SK-N-SH treated with all-trans-retinoic acid at 6 μM for 48 hours (cell line): ENCODE measurements at regions not wholly inside any gene's neighbourhood (a gene's known extent, or its start where the extent isn't known, plus 50 kb on each side); places are given as distances from the start of the nearest gene placed in this dataset.

Source experiments
- ATAC-seq: fragments of 200-7000 bp; cut with Tn5 transposase; 3 replicates; pipeline ENCODE4 v1.9.1; 2020; ENCODE audit warnings: mild to moderate bottlenecking, moderate library complexity
- ARNTL ChIP-seq: fragments of 450-650 bp; formaldehyde crosslinking; IDR thresholded peaks from 2 replicates; pipeline ENCODE4 v1.5.0; 2020; ENCODE audit warnings: low read depth, mild to moderate bottlenecking, moderate library complexity, borderline replicate concordance
- CREB5 ChIP-seq: fragments of 250-450 bp; sonication (Bioruptor Pico); IDR thresholded peaks from 2 replicates; pipeline ENCODE4 v1.5.1; 2020; ENCODE audit warnings: low read depth, mild to moderate bottlenecking, moderate library complexity
- CSDC2 ChIP-seq: fragments of 250-450 bp; sonication (Bioruptor Pico); IDR thresholded peaks from 2 replicates; pipeline ENCODE4 v1.5.0; 2020; ENCODE audit warnings: mild to moderate bottlenecking, moderate library complexity
- CSRNP3 ChIP-seq: fragments of 250-450 bp; sonication (Bioruptor Pico); IDR thresholded peaks from 2 replicates; pipeline ENCODE4 v1.5.1; 2021; ENCODE audit warnings: mild to moderate bottlenecking, moderate library complexity
- ESRRG ChIP-seq: fragments of 250-450 bp; sonication (Bioruptor Pico); IDR thresholded peaks from 2 replicates; pipeline ENCODE4 v1.6.1; 2021; ENCODE audit warnings: mild to moderate bottlenecking
- GLIS3 ChIP-seq: fragments of 250-450 bp; sonication (Bioruptor Pico); IDR thresholded peaks from 2 replicates; pipeline ENCODE4 v1.5.0; 2020; ENCODE audit warnings: mild to moderate bottlenecking, moderate library complexity
- ISL1 ChIP-seq: fragments of 250-450 bp; sonication (Bioruptor Pico); IDR thresholded peaks from 2 replicates; pipeline ENCODE4 v2.1.2; 2022; ENCODE audit warnings: mild to moderate bottlenecking, moderate library complexity
- OSR1 ChIP-seq: fragments of 250-450 bp; sonication (Bioruptor Pico); IDR thresholded peaks from 2 replicates; pipeline ENCODE4 v1.8.0; 2022; ENCODE audit warnings: moderate library complexity, mild to moderate bottlenecking, inconsistent platforms
- PATZ1 ChIP-seq: fragments of 250-450 bp; sonication (Bioruptor Pico); IDR thresholded peaks from 2 replicates; pipeline ENCODE4 v1.8.0; 2020; ENCODE audit warnings: mild to moderate bottlenecking, moderate library complexity, borderline replicate concordance
- POU6F1 ChIP-seq: fragments of 250-450 bp; sonication (Bioruptor Pico); IDR thresholded peaks from 2 replicates; pipeline ENCODE4 v1.8.0; 2021; ENCODE audit warnings: low read depth, mild to moderate bottlenecking, moderate library complexity, borderline replicate concordance
- RARB ChIP-seq: fragments of 250-450 bp; sonication (Bioruptor Pico); IDR thresholded peaks from 2 replicates; pipeline ENCODE4 v1.8.0; 2021; ENCODE audit warnings: mild to moderate bottlenecking, moderate library complexity
- SNAI2 ChIP-seq: fragments of 250-450 bp; sonication (Bioruptor Pico); IDR thresholded peaks from 2 replicates; pipeline ENCODE4 v1.5.0; 2020; ENCODE audit warnings: mild to moderate bottlenecking, moderate library complexity
- TOX ChIP-seq: fragments of 250-450 bp; sonication (Bioruptor Pico); IDR thresholded peaks from 2 replicates; pipeline ENCODE4 v1.8.0; 2021; ENCODE audit warnings: mild to moderate bottlenecking, moderate library complexity, borderline replicate concordance
- TSHZ2 ChIP-seq: fragments of 250-450 bp; sonication (Bioruptor Pico); IDR thresholded peaks from 2 replicates; pipeline ENCODE4 v1.5.0; 2020; ENCODE audit warnings: mild to moderate bottlenecking, moderate library complexity
- ZC3H10 ChIP-seq: fragments of 250-450 bp; sonication (Bioruptor Pico); IDR thresholded peaks from 2 replicates; pipeline ENCODE4 v1.5.1; 2021; ENCODE audit warnings: mild to moderate bottlenecking, moderate library complexity
- ZFP3 ChIP-seq: fragments of 250-450 bp; sonication (Bioruptor Pico); IDR thresholded peaks from 2 replicates; pipeline ENCODE4 v1.5.0; 2020; ENCODE audit warnings: mild to moderate bottlenecking, moderate library complexity
- ZFP30 ChIP-seq: fragments of 450-650 bp; formaldehyde crosslinking; IDR thresholded peaks from 2 replicates; pipeline ENCODE4 v1.5.0; 2022; ENCODE audit warnings: mild to moderate bottlenecking, moderate library complexity
- ZNF565 ChIP-seq: fragments of 450-650 bp; formaldehyde crosslinking; conservative IDR thresholded peaks from 2 replicates; pipeline ENCODE4 v1.5.0; 2020; ENCODE audit warnings: low read depth, mild to moderate bottlenecking, moderate library complexity
- ZNF70 ChIP-seq: fragments of 450-650 bp; formaldehyde crosslinking; IDR thresholded peaks from 2 replicates; pipeline ENCODE4 v1.5.0; 2020; ENCODE audit warnings: mild to moderate bottlenecking, moderate library complexity
- ZNF8 ChIP-seq: fragments of 450-650 bp; formaldehyde crosslinking; IDR thresholded peaks from 2 replicates; pipeline ENCODE4 v1.5.0; 2020; ENCODE audit warnings: mild to moderate bottlenecking, moderate library complexity

GRCh38 chr12:24608637-24609285 lies 340.1 kb downstream of the BCAT1 start (continued):
- TF ChIP-seq CREB5 (no peak), ESRRG (CRISPR knock-in tag) (no peak), CSRNP3 (CRISPR knock-in tag) (no peak), OSR1 (CRISPR knock-in tag) (no peak)

GRCh38 chr12:24608108-24608507 lies 340.8 kb downstream of the BCAT1 start:
- ATAC-seq = no peak

More at GRCh38 chr12:24608108-24608507, 340.8 kb downstream of the BCAT1 start:
- TF ChIP-seq CSDC2 (CRISPR knock-in tag) (no peak), PATZ1 (CRISPR knock-in tag) (no peak), ESRRG (CRISPR knock-in tag) (no peak), CSRNP3 (CRISPR knock-in tag) (no peak), SNAI2 (CRISPR knock-in tag) (no peak), POU6F1 (CRISPR knock-in tag) (no peak), ZNF565 (no peak), ZNF8 (CRISPR knock-in tag) (no peak), TSHZ2 (no peak), TOX (no peak), ARNTL (CRISPR knock-in tag) (no peak), GLIS3 (no peak), ZFP3 (no peak), CREB5 (no peak), RARB (CRISPR knock-in tag) (no peak), ZC3H10 (CRISPR knock-in tag) (no peak), ZFP30 (CRISPR knock-in tag) (no peak), ISL1 (CRISPR knock-in tag) (no peak), ZNF70 (no peak)
- TF ChIP-seq, all 23 proteins: peak for 0
